IMR-90 (cell line): ENCODE measurements at regions not wholly inside any gene's neighbourhood (a gene's known extent, or its start where the extent isn't known, plus 50 kb on each side); places are given as distances from the start of the nearest gene placed in this dataset.

Experiments
- ATAC-seq: fragments of 200-7000 bp; cut with Tn5 transposase; 2 replicates; pipeline ENCODE4 v1.9.1; 2020; ENCODE audit warnings: low read depth, mild to moderate bottlenecking, moderate library complexity
- BruUV-seq: library from RNA; stranded (reverse); fragments of 400-500 nt; replicated peaks from 2 replicates; lab custom pipeline; 2021; lab: Mats Ljungman, UMichigan
- CTCF ChIA-PET: fragments of 300-600 bp; formaldehyde crosslinking; extraction: SDS; loops from one replicate; lab custom pipeline; 2021; ENCODE audit warnings: antibody characterized with exemption; lab: Yijun Ruan, JAX
- POLR2A ChIA-PET: fragments of 300-600 bp; sonication (Branson Sonifier 250); formaldehyde crosslinking; loops from one replicate; lab custom pipeline; 2022; ENCODE audit warnings: antibody characterized with exemption; ENCODE audit not compliant: unreplicated experiment; lab: Charles Lee
- DNase-seq: peaks from one replicate; pipeline ENCODE4 v3.0.0; 2013
- H2AFZ ChIP-seq: replicated peaks from 2 replicates; pipeline ENCODE3; 2013; ENCODE audit warnings: low read length, mild to moderate bottlenecking; ENCODE audit not compliant: poor library complexity
- H2AK5ac ChIP-seq: 2 replicates; pipeline ENCODE4 v1.6.1; 2013; ENCODE audit warnings: low read depth, low read length, inconsistent platforms
- H2AK9ac ChIP-seq: replicated peaks from 2 replicates; pipeline ENCODE3; 2013; ENCODE audit warnings: mild to moderate bottlenecking, low read depth, low read length, moderate library complexity; ENCODE audit not compliant: poor library complexity
- H2BK120ac ChIP-seq: 2 replicates; pipeline ENCODE4 v1.6.1; 2013; ENCODE audit warnings: low read depth, low read length, inconsistent platforms
- H2BK15ac ChIP-seq: 3 replicates; pipeline ENCODE4 v1.6.1; 2013; ENCODE audit warnings: low read depth, low read length, inconsistent platforms
- H2BK20ac ChIP-seq: 2 replicates; pipeline ENCODE4 v1.6.1; 2013; ENCODE audit warnings: low read depth, mild to moderate bottlenecking, inconsistent platforms, low read length, moderate library complexity
- H2BK5ac ChIP-seq: 2 replicates; pipeline ENCODE4 v1.6.1; 2013; ENCODE audit warnings: mild to moderate bottlenecking, low read depth, low read length, inconsistent platforms; ENCODE audit not compliant: poor library complexity, severe bottlenecking
- H3K14ac ChIP-seq: replicated peaks from 2 replicates; pipeline ENCODE4 v1.6.1; 2013; ENCODE audit warnings: low read depth, low read length, inconsistent platforms
- H3K18ac ChIP-seq: 2 replicates; pipeline ENCODE4 v1.6.1; 2013; ENCODE audit warnings: low read depth, low read length, control low read depth
- H3K23ac ChIP-seq: 2 replicates; pipeline ENCODE4 v1.6.1; 2013; ENCODE audit warnings: low read depth, low read length, inconsistent platforms
- H3K27ac ChIP-seq: 2 replicates; pipeline ENCODE4 v1.5.1; 2013; ENCODE audit warnings: mild to moderate bottlenecking, control low read depth, low read length; ENCODE audit not compliant: insufficient read depth
- H3K27me3 ChIP-seq: 2 replicates; pipeline ENCODE4 v1.6.1; 2013; ENCODE audit warnings: low read length; ENCODE audit not compliant: control insufficient read depth, insufficient read depth
- H3K36me3 ChIP-seq: 2 replicates; pipeline ENCODE4 v1.6.1; 2013; ENCODE audit warnings: low read length, mixed read lengths; ENCODE audit not compliant: control insufficient read depth, insufficient read depth
- H3K4ac ChIP-seq: 2 replicates; pipeline ENCODE4 v1.6.1; 2013; ENCODE audit warnings: low read depth, low read length, inconsistent platforms
- H3K4me1 ChIP-seq: 2 replicates; pipeline ENCODE4 v1.6.1; 2013; ENCODE audit warnings: low read length, mixed read lengths; ENCODE audit not compliant: control insufficient read depth, insufficient read depth
- H3K4me2 ChIP-seq: 2 replicates; pipeline ENCODE4 v1.6.1; 2013; ENCODE audit warnings: low read depth, mild to moderate bottlenecking, control low read depth, low read length, moderate library complexity
- H3K4me3 ChIP-seq: 2 replicates; pipeline ENCODE4 v1.5.1; 2013; ENCODE audit warnings: low read depth, mild to moderate bottlenecking, control low read depth, low read length, moderate library complexity; ENCODE audit not compliant: insufficient read depth
- H3K56ac ChIP-seq: 2 replicates; pipeline ENCODE4 v1.6.1; 2013; ENCODE audit warnings: low read length, inconsistent platforms; ENCODE audit not compliant: insufficient read depth; ENCODE audit errors: extremely low read depth
- H3K79me1 ChIP-seq, 2 experiments: 2 replicates each; pipeline ENCODE4 v1.6.1; 2013; ENCODE audit warnings: low read length in 2 of 2, inconsistent platforms in 1 of 2, low read depth in 1 of 2
- H3K9ac ChIP-seq: 2 replicates; pipeline ENCODE4 v1.6.1; 2013; ENCODE audit warnings: low read depth, low read length, control low read depth
- H3K9me1 ChIP-seq: 2 replicates; pipeline ENCODE4 v1.6.1; 2013; ENCODE audit warnings: low read length, inconsistent platforms; ENCODE audit not compliant: insufficient read depth
- H3K9me3 ChIP-seq: 2 replicates; pipeline ENCODE4 v1.6.1; 2013; ENCODE audit warnings: low read length; ENCODE audit not compliant: control insufficient read depth, insufficient read depth
- H4K20me1 ChIP-seq: 2 replicates; pipeline ENCODE4 v1.6.1; 2013; ENCODE audit warnings: low read length, inconsistent platforms; ENCODE audit not compliant: insufficient read depth
- H4K5ac ChIP-seq: 2 replicates; pipeline ENCODE4 v1.6.1; 2013; ENCODE audit warnings: mild to moderate bottlenecking, low read depth, low read length, control low read depth
- H4K8ac ChIP-seq, 2 experiments: 2 replicates each; pipeline ENCODE4 v1.6.1; 2013; ENCODE audit warnings: low read depth in 2 of 2, low read length in 2 of 2, control low read depth in 1 of 2, inconsistent platforms in 1 of 2
- H4K91ac ChIP-seq: 2 replicates; pipeline ENCODE4 v1.6.1; 2013; ENCODE audit warnings: low read depth, low read length, inconsistent platforms; ENCODE audit not compliant: insufficient read depth
- BHLHE40 ChIP-seq: fragments of 150-350 bp; IDR thresholded peaks from 2 replicates; pipeline ENCODE4 v1.6.1; 2016; ENCODE audit warnings: mild to moderate bottlenecking, low read depth, low read length
- POLR2A ChIP-seq: IDR thresholded peaks from 2 replicates; pipeline ENCODE4 v1.6.1; 2012; ENCODE audit warnings: mild to moderate bottlenecking, low read depth, low read length
- RAD21 ChIP-seq: IDR thresholded peaks from 2 replicates; pipeline ENCODE4 v1.6.1; 2012; ENCODE audit warnings: low read length, improper control_type of control experiment
- RFX5 ChIP-seq: IDR thresholded peaks from 2 replicates; pipeline ENCODE4 v1.8.0; 2012; ENCODE audit warnings: low read depth, mild to moderate bottlenecking, low read length, moderate library complexity
- WGBS, 2 experiments: methylation state at CpG; one replicate each; pipeline versions ENCODE4 v1.1.5 to v1.1.7; 2013; ENCODE audit warnings: missing lambda C conversion rate in 2 of 2; ENCODE audit not compliant: insufficient read length in 1 of 2; ENCODE audit errors: extremely low coverage in 2 of 2; 5-methylcytosine and 5-hydroxymethylcytosine counted together
- dilution Hi-C: fragments of 300-500 bp; cut with HindIII; formaldehyde crosslinking; loops from one replicate; pipeline ENCODE4 v1.14.3; 2018; ENCODE audit warnings: low sequenced_read_pairs; ENCODE audit not compliant: unreplicated experiment
- in situ Hi-C: fragments of 300-500 bp; cut with MboI; formaldehyde crosslinking; loops from 3 replicates; pipeline ENCODE4 v1.14.3; 2019; ENCODE audit warnings: low sequenced_read_pairs, inconsistent platforms, mixed read lengths
- intact Hi-C: fragments of 100-400 bp; cut with micrococcal nuclease; formaldehyde crosslinking; loops from 2 replicates; pipeline ENCODE4 v1.10.0; 2022

DNA sequence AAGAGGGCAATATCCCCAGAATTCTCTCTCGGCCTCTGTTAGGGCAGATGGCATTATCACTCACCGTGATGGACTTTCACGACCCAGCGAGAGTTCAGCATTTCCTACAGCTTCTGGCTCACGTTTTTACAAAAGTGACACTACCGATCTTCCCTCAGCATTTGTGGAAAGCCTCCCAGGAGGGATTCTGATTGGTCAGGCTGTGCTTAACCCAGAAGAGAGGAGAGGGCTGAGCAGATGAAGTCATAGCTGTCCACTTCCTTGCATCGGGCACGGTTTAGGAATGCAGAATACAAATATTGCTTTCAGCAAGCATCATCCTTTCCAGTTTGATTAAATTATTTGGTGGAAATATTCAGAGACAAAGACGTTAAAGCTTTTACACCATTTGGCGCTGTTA, 277.4 kb upstream of the MSX2 start:
- in situ Hi-C loops: no loop called here
- Histone ChIP-seq H4K5ac (no peak overlapping the region), H4K91ac (no peak overlapping the region), H4K20me1 (no peaks in the 10 kb centered on the region), H3K4ac (no peak overlapping the region), H3K4me2 (no peak overlapping the region), H2BK20ac (no peak overlapping the region), H3K9ac (no peak overlapping the region), H2BK120ac (no peak overlapping the region), H3K27me3 (peaks cover 1% of the 10 kb centered on the region), H4K8ac (no peak overlapping the region), H3K56ac (no peak overlapping the region), H2AK5ac (no peak overlapping the region), H3K9me1 (no peaks in the 10 kb centered on the region), H2BK15ac (no peak overlapping the region), H3K9me3 (0 out of 2 replicates have a peak, but pooled peaks cover 2% of the 10 kb centered on the region), H2AFZ (no peak overlapping the region), H3K4me3 (no peak overlapping the region), H3K36me3 (no peaks in the 10 kb centered on the region), H3K23ac (no peak overlapping the region), H2BK5ac (no peak overlapping the region), H3K18ac (no peak overlapping the region), H3K79me1 (no peaks in the 10 kb centered on the region), H3K4me1 (peaks cover 3% of the 10 kb centered on the region; the same call in 1 of the 2 replicates), H3K27ac (no peak overlapping the region), H2AK9ac (no peak overlapping the region), H3K14ac (no peak overlapping the region)
- CTCF ChIA-PET: no interaction called here
- WGBS, 2 experiments: 100% methylated on average over 1 of the region's 10 CpGs; no CpG with 5 or more reads in 1 of the 2 experiments
- ATAC-seq: peak; percentile 83
- intact Hi-C loops: no loop called here
- DNase-seq: peak; percentile 7
- dilution Hi-C loops: no loop called here
- no peak for TF ChIP-seq BHLHE40
- no peak for TF ChIP-seq POLR2A
- TF ChIP-seq RAD21: no peak
- TF ChIP-seq RFX5: no peak
- no TSS peak for BruUV-seq
- POLR2A ChIA-PET: no interaction called here
